AG04449 (cell line): ENCODE measurements at regions not wholly inside any gene's neighbourhood (a gene's known extent, or its start where the extent isn't known, plus 50 kb on each side); places are given as distances from the start of the nearest gene placed in this dataset.
"Not testable (repeated sequence)": the region's sequence is repeated elsewhere in the genome, so short reads cannot be mapped to it uniquely, and the experiment has no call there.

ENCODE experiments used
- CTCF ChIA-PET: fragments of 350-600 bp; formaldehyde crosslinking; extraction: SDS; loops from one replicate; lab custom pipeline; 2021; ENCODE audit warnings: antibody characterized with exemption; lab: Yijun Ruan, JAX
- POLR2A ChIA-PET: fragments of 400-600, 350-600 bp; formaldehyde crosslinking; extraction: SDS; loops from one replicate; lab custom pipeline; 2020; ENCODE audit warnings: antibody characterized with exemption, inconsistent platforms; lab: Yijun Ruan, JAX
- DNase-seq: peaks from one replicate; pipeline ENCODE4 v3.0.0-alpha.2; 2010; ENCODE audit warnings: low read depth, low spot score
- H3K4me3 ChIP-seq: 2 replicates; pipeline ENCODE4 v1.5.1; 2011; ENCODE audit warnings: low read depth, mild to moderate bottlenecking, control low read depth, low read length
- CTCF ChIP-seq: IDR thresholded peaks from one replicate; pipeline ENCODE4 v1.5.1; 2011; ENCODE audit warnings: mild to moderate bottlenecking, moderate library complexity, low read length, control low read depth, inconsistent platforms; ENCODE audit not compliant: insufficient read depth; ENCODE audit errors: missing control alignments

- ChIA-PET POLR2A (no interaction called here), CTCF (no interaction called here)
- TF ChIP-seq CTCF: no peak
Observed at GRCh38 chr1:213786683-213787082, 201.1 kb upstream of the PROX1 start.

GRCh38 chr1:213790565-213790964 lies 197.2 kb upstream of the PROX1 start:
- ChIA-PET POLR2A (no interaction called here), CTCF (no interaction called here)
- no peak overlapping the region for H3K4me3 ChIP-seq
- TF ChIP-seq CTCF: no peak
- no peak for DNase-seq

More at GRCh38 chr1:213786683-213787082, 201.1 kb upstream of the PROX1 start:
- no peak overlapping the region for H3K4me3 ChIP-seq
- no peak for DNase-seq

- no peak for TF ChIP-seq CTCF
- CTCF ChIA-PET: no interaction called here
- H3K4me3 ChIP-seq: no peak overlapping the region
- no peak for DNase-seq
- POLR2A ChIA-PET: no interaction called here
Observed at GRCh38 chr1:213793482-213794067, 194.2 kb upstream of the PROX1 start.

GRCh38 chr1:213796525-213796924 lies 191.2 kb upstream of the PROX1 start:
- TF ChIP-seq CTCF: no peak
- no peak for DNase-seq
- ChIA-PET POLR2A (no interaction called here), CTCF (no interaction called here)
- no peak overlapping the region for H3K4me3 ChIP-seq

GRCh38 chr1:213808288-213808687 lies 179.5 kb upstream of the PROX1 start:
- H3K4me3 ChIP-seq, DNase-seq, CTCF ChIA-PET, POLR2A ChIA-PET: not testable (repeated sequence)

GRCh38 chr1:213817156-213817555 lies 170.6 kb upstream of the PROX1 start:
- H3K4me3 ChIP-seq: no peak overlapping the region
- TF ChIP-seq CTCF: no peak
- CTCF ChIA-PET: no interaction called here
- POLR2A ChIA-PET: no interaction called here
- no peak for DNase-seq

- no peak overlapping the region for H3K4me3 ChIP-seq
- CTCF ChIA-PET: no interaction called here
Observed at GRCh38 chr1:213820362-213821149, 167.2 kb upstream of the PROX1 start.

More at GRCh38 chr1:213820362-213821149, 167.2 kb upstream of the PROX1 start:
- DNase-seq: no peak
- TF ChIP-seq CTCF: no peak
- POLR2A ChIA-PET: no interaction called here
